ENCODE measurements at regions not wholly inside any gene's neighbourhood (a gene's known extent, or its start where the extent isn't known, plus 50 kb on each side); places are given as distances from the start of the nearest gene placed in this dataset.
A peak's percentile ranks its signal among the peaks of the same experiment; 100 is the strongest.
"Not testable (repeated sequence)": the region's sequence is repeated elsewhere in the genome, so short reads cannot be mapped to it uniquely, and the experiment has no call there.

- no peak for DNase-seq (ENCODE audit: low spot score)
Measured at GRCh38 chr7:12884856-12885440, 197.5 kb downstream of the ARL4A start.

GRCh38 chr7:12888717-12889116 is 201.3 kb downstream of the ARL4A start:
- DNase-seq (ENCODE audit: low spot score): no peak

- DNase-seq (ENCODE audit: low spot score): no peak
Measured at GRCh38 chr7:12889391-12889790, 202.0 kb downstream of the ARL4A start.

GRCh38 chr7:12890586-12890985 is 203.2 kb downstream of the ARL4A start:
- no peak for DNase-seq (ENCODE audit: low spot score)

- no peak for DNase-seq (ENCODE audit: low spot score)
Measured at GRCh38 chr7:12893292-12893691, 205.9 kb downstream of the ARL4A start.

- DNase-seq (ENCODE audit: low spot score): peak; percentile 1
Measured at GRCh38 chr7:12895296-12895695, 207.9 kb downstream of the ARL4A start.

GRCh38 chr7:12896316-12896715 is 208.9 kb downstream of the ARL4A start:
- DNase-seq (ENCODE audit: low spot score): no peak

- no peak for DNase-seq (ENCODE audit: low spot score)
Measured at GRCh38 chr7:12898004-12898403, 210.6 kb downstream of the ARL4A start.

- DNase-seq (ENCODE audit: low spot score): no peak
Measured at GRCh38 chr7:12898620-12899019, 211.2 kb downstream of the ARL4A start.

- no peak for DNase-seq (ENCODE audit: low spot score)
Measured at GRCh38 chr7:12905671-12906070, 218.2 kb downstream of the ARL4A start.

- no peak for DNase-seq (ENCODE audit: low spot score)
Measured at GRCh38 chr7:12907774-12908173, 220.3 kb downstream of the ARL4A start.

GRCh38 chr7:12909483-12909882 is 222.1 kb downstream of the ARL4A start:
- no peak for DNase-seq (ENCODE audit: low spot score)

GRCh38 chr7:12911053-12911452 is 223.6 kb downstream of the ARL4A start:
- DNase-seq (ENCODE audit: low spot score): no peak

GRCh38 chr7:12913002-12913401 is 225.6 kb downstream of the ARL4A start:
- DNase-seq (ENCODE audit: low spot score): no peak

GRCh38 chr7:12917801-12918200 is 230.4 kb downstream of the ARL4A start:
- no peak for DNase-seq (ENCODE audit: low spot score)

- no peak for DNase-seq (ENCODE audit: low spot score)
Measured at GRCh38 chr7:12921751-12922345, 234.4 kb downstream of the ARL4A start.

- DNase-seq (ENCODE audit: low spot score): no peak
Measured at GRCh38 chr7:12923971-12924370, 236.5 kb downstream of the ARL4A start.

GRCh38 chr7:12926206-12926605 is 238.8 kb downstream of the ARL4A start:
- no peak for DNase-seq (ENCODE audit: low spot score)

- no peak for DNase-seq (ENCODE audit: low spot score)
Measured at GRCh38 chr7:12927635-12928434, 240.4 kb downstream of the ARL4A start.

GRCh38 chr7:12929476-12930140 is 242.2 kb downstream of the ARL4A start:
- DNase-seq (ENCODE audit: low spot score): no peak

GRCh38 chr7:12930534-12930933 is 243.1 kb downstream of the ARL4A start:
- no peak for DNase-seq (ENCODE audit: low spot score)

- DNase-seq (ENCODE audit: low spot score): not testable (repeated sequence)
Measured at GRCh38 chr7:12931465-12931864, 244.0 kb downstream of the ARL4A start.

- no peak for DNase-seq (ENCODE audit: low spot score)
Measured at GRCh38 chr7:12939694-12940093, 252.3 kb downstream of the ARL4A start.
